ENCODE measurements at regions not wholly inside any gene's neighbourhood (a gene's known extent, or its start where the extent isn't known, plus 50 kb on each side); places are given as distances from the start of the nearest gene placed in this dataset.

- no peak for DNase-seq (ENCODE audit: extremely low read depth, low read depth)
- no peak for TF ChIP-seq CTCF (IDR thresholded peaks at IDR 0.05; ENCODE audit: low read depth, low read length, missing control alignments)
- H3K4me3 ChIP-seq (replicated peaks; ENCODE audit: low read depth, low read length), result no peak overlapping the region
These were observed 80.5 kb upstream of the ANKRD55 start for GRCh38 chr5:56313596-56313995.

GRCh38 chr5:56313004-56313531, 79.9 kb upstream of the ANKRD55 start:
- no peak for TF ChIP-seq CTCF (IDR thresholded peaks at IDR 0.05; ENCODE audit: low read depth, low read length, missing control alignments)
- DNase-seq (ENCODE audit: extremely low read depth, low read depth), result no peak
- no peak overlapping the region for H3K4me3 ChIP-seq (replicated peaks; ENCODE audit: low read depth, low read length)

- no peak for TF ChIP-seq CTCF (IDR thresholded peaks at IDR 0.05; ENCODE audit: low read depth, low read length, missing control alignments)
- no peak for DNase-seq (ENCODE audit: extremely low read depth, low read depth)
- no peak overlapping the region for H3K4me3 ChIP-seq (replicated peaks; ENCODE audit: low read depth, low read length)
These were observed 78.3 kb upstream of the ANKRD55 start for GRCh38 chr5:56311306-56311905.

GRCh38 chr5:56310711-56311204, 77.6 kb upstream of the ANKRD55 start:
- TF ChIP-seq CTCF (IDR thresholded peaks at IDR 0.05; ENCODE audit: low read depth, low read length, missing control alignments), result no peak
- no peak for DNase-seq (ENCODE audit: extremely low read depth, low read depth)
- H3K4me3 ChIP-seq (replicated peaks; ENCODE audit: low read depth, low read length), result no peak overlapping the region

- no peak for DNase-seq (ENCODE audit: extremely low read depth, low read depth)
- no peak overlapping the region for H3K4me3 ChIP-seq (replicated peaks; ENCODE audit: low read depth, low read length)
- TF ChIP-seq CTCF (IDR thresholded peaks at IDR 0.05; ENCODE audit: low read depth, low read length, missing control alignments), result no peak
These were observed 76.2 kb upstream of the ANKRD55 start for GRCh38 chr5:56309262-56309826.

GRCh38 chr5:56307714-56308333, 74.7 kb upstream of the ANKRD55 start:
- no peak for TF ChIP-seq CTCF (IDR thresholded peaks at IDR 0.05; ENCODE audit: low read depth, low read length, missing control alignments)
- no peak overlapping the region for H3K4me3 ChIP-seq (replicated peaks; ENCODE audit: low read depth, low read length)
- no peak for DNase-seq (ENCODE audit: extremely low read depth, low read depth)
